OCI-LY1 (cell line): ENCODE measurements at regions not wholly inside any gene's neighbourhood (a gene's known extent, or its start where the extent isn't known, plus 50 kb on each side); places are given as distances from the start of the nearest gene placed in this dataset.

ENCODE experiments used
- H2AFZ ChIP-seq: fragments of 200-600 bp; sonication (generic), shearing (Covaris generic); 2 replicates; pipeline ENCODE4 v1.6.0; 2014; ENCODE audit warnings: antibody characterized with exemption, mild to moderate bottlenecking, low read length
- H3F3A ChIP-seq: fragments of 200-600 bp; sonication (generic), shearing (Covaris generic); 2 replicates; pipeline ENCODE4 v1.6.0; 2014; ENCODE audit warnings: mild to moderate bottlenecking, antibody characterized with exemption, low read length, moderate library complexity; ENCODE audit not compliant: insufficient read depth
- H3K27ac ChIP-seq: fragments of 200-600 bp; sonication (generic); 2 replicates; pipeline ENCODE4 v1.5.1; 2014; ENCODE audit warnings: low read length, mixed run types, mild to moderate bottlenecking, low read depth; ENCODE audit not compliant: poor library complexity, severe bottlenecking
- H3K27me3 ChIP-seq: fragments of 200-600 bp; sonication (generic); 2 replicates; pipeline ENCODE4 v1.6.0; 2014; ENCODE audit warnings: antibody characterized with exemption, mild to moderate bottlenecking, low read length, moderate library complexity; ENCODE audit not compliant: insufficient read depth
- H3K36me3 ChIP-seq: fragments of 200-600 bp; sonication (generic); 2 replicates; pipeline ENCODE4 v1.6.1; 2014; ENCODE audit warnings: mild to moderate bottlenecking, antibody characterized with exemption, low read length, moderate library complexity, mixed read lengths; ENCODE audit not compliant: insufficient read depth
- H3K4me1 ChIP-seq: fragments of 200-600 bp; sonication (generic); 2 replicates; pipeline ENCODE4 v1.5.1; 2014; ENCODE audit warnings: mild to moderate bottlenecking, low read length, moderate library complexity; ENCODE audit not compliant: insufficient read depth, severe bottlenecking
- H3K4me2 ChIP-seq: fragments of 200-600 bp; sonication (generic), shearing (Covaris generic); 2 replicates; pipeline ENCODE4 v1.6.1; 2014; ENCODE audit warnings: low read length
- H3K4me3 ChIP-seq: fragments of 200-600 bp; sonication (generic); 2 replicates; pipeline ENCODE4 v1.5.1; 2014; ENCODE audit warnings: low read length, low read depth, mild to moderate bottlenecking, mixed read lengths; ENCODE audit not compliant: poor library complexity, severe bottlenecking
- H3K79me2 ChIP-seq: fragments of 200-600 bp; shearing (Covaris generic); 2 replicates; pipeline ENCODE4 v1.6.1; 2016; ENCODE audit warnings: mixed run types, low read length, mixed read lengths; ENCODE audit not compliant: insufficient read depth
- H3K9ac ChIP-seq: fragments of 200-600 bp; sonication (generic), shearing (Covaris generic); 2 replicates; pipeline ENCODE4 v1.6.1; 2014; ENCODE audit warnings: mild to moderate bottlenecking, low read length, mixed read lengths
- H3K9me2 ChIP-seq: fragments of 200-600 bp; sonication (generic), shearing (Covaris generic); 2 replicates; pipeline ENCODE4 v1.6.1; 2014; ENCODE audit warnings: low read depth, mild to moderate bottlenecking, low read length, mixed read lengths
- H3K9me3 ChIP-seq: fragments of 200-600 bp; shearing (Covaris generic); 2 replicates; pipeline ENCODE4 v1.6.1; 2014; ENCODE audit warnings: low read length, mixed read lengths
- H4K20me1 ChIP-seq: fragments of 200-600 bp; sonication (generic), shearing (Covaris generic); 2 replicates; pipeline ENCODE4 v1.6.0; 2016; ENCODE audit warnings: mild to moderate bottlenecking, low read length; ENCODE audit not compliant: insufficient read depth
- CTCF ChIP-seq: fragments of 200-600 bp; sonication (generic), shearing (Covaris generic); IDR thresholded peaks from 2 replicates; pipeline ENCODE4 v1.5.1; 2017; ENCODE audit warnings: mild to moderate bottlenecking, antibody characterized with exemption, low read length, moderate library complexity, mixed read lengths
- EZH2 ChIP-seq: fragments of 200-600 bp; sonication (generic), shearing (Covaris generic); IDR thresholded peaks from 2 replicates; pipeline ENCODE4 v1.8.0; 2017; ENCODE audit warnings: borderline replicate concordance, mixed run types, mild to moderate bottlenecking, antibody characterized with exemption, low read length, moderate library complexity, mixed read lengths

GRCh38 chr15:36175741-36176291, 403.6 kb upstream of the CDIN1 start:
- Histone ChIP-seq H3K9me2 (no peaks in the 10 kb centered on the region), H3K27me3 (no peaks in the 10 kb centered on the region), H3K9ac (no peak overlapping the region), H3K4me2 (no peak overlapping the region), H3K27ac (no peak overlapping the region), H2AFZ (no peak overlapping the region), H3K4me3 (no peak overlapping the region), H3K79me2 (no peaks in the 10 kb centered on the region), H4K20me1 (no peaks in the 10 kb centered on the region), H3K4me1 (no peaks in the 10 kb centered on the region), H3K9me3 (no peaks in the 10 kb centered on the region), H3K36me3 (no peaks in the 10 kb centered on the region), H3F3A (no peaks in the 10 kb centered on the region)
- TF ChIP-seq CTCF: no peak
- no peak for TF ChIP-seq EZH2

- Histone ChIP-seq H3K9me3 (no peaks in the 10 kb centered on the region), H3K27me3 (no peaks in the 10 kb centered on the region), H3K79me2 (no peaks in the 10 kb centered on the region), H3K27ac (no peak overlapping the region), H3K4me1 (no peaks in the 10 kb centered on the region), H3K36me3 (no peaks in the 10 kb centered on the region), H3K9me2 (no peaks in the 10 kb centered on the region), H3F3A (no peaks in the 10 kb centered on the region), H4K20me1 (no peaks in the 10 kb centered on the region), H3K4me3 (no peak overlapping the region), H3K9ac (no peak overlapping the region), H2AFZ (no peak overlapping the region), H3K4me2 (no peak overlapping the region)
- no peak for TF ChIP-seq EZH2
- no peak for TF ChIP-seq CTCF
These were observed 401.7 kb upstream of the CDIN1 start for GRCh38 chr15:36177590-36178302.

- Histone ChIP-seq H3F3A (no peaks in the 10 kb centered on the region), H3K27me3 (no peaks in the 10 kb centered on the region), H3K27ac (no peak overlapping the region), H3K79me2 (no peaks in the 10 kb centered on the region), H2AFZ (no peak overlapping the region), H3K4me3 (no peak overlapping the region), H3K9ac (no peak overlapping the region), H3K9me3 (no peaks in the 10 kb centered on the region), H3K4me2 (no peak overlapping the region), H3K36me3 (no peaks in the 10 kb centered on the region), H4K20me1 (no peaks in the 10 kb centered on the region), H3K9me2 (no peaks in the 10 kb centered on the region), H3K4me1 (no peaks in the 10 kb centered on the region)
- TF ChIP-seq CTCF (no peak), EZH2 (no peak)
These were observed 401.2 kb upstream of the CDIN1 start for GRCh38 chr15:36178303-36178633.
